ENCODE measurements at regions not wholly inside any gene's neighbourhood (a gene's known extent, or its start where the extent isn't known, plus 50 kb on each side); places are given as distances from the start of the nearest gene placed in this dataset.
A peak's percentile ranks its signal among the peaks of the same experiment; 100 is the strongest.

GRCh38 chrX:27924718-27925117 lies 56.5 kb downstream of the DCAF8L1 start:
- FAIRE-seq: no peak

- no peak for FAIRE-seq
Measured at GRCh38 chrX:27924261-27924660, 57.0 kb downstream of the DCAF8L1 start.

- no peak for FAIRE-seq
Measured at GRCh38 chrX:27918799-27919198, 62.5 kb downstream of the DCAF8L1 start.

GRCh38 chrX:27917713-27918500 lies 63.3 kb downstream of the DCAF8L1 start:
- peak; percentile 50 for FAIRE-seq

GRCh38 chrX:27915617-27916016 lies 65.6 kb downstream of the DCAF8L1 start:
- FAIRE-seq: no peak

GRCh38 chrX:27910412-27910811 lies 70.8 kb downstream of the DCAF8L1 start:
- FAIRE-seq: no peak

- FAIRE-seq: no peak
Measured at GRCh38 chrX:27903960-27904359, 77.3 kb downstream of the DCAF8L1 start.

- FAIRE-seq: no peak
Measured at GRCh38 chrX:27893871-27894270, 86.1 kb downstream of the MAGEB10 start.

- FAIRE-seq: no peak
Measured at GRCh38 chrX:27893211-27893610, 85.4 kb downstream of the MAGEB10 start.

- no peak for FAIRE-seq
Measured at GRCh38 chrX:27890611-27891010, 82.8 kb downstream of the MAGEB10 start.

GRCh38 chrX:27889878-27890277 lies 82.1 kb downstream of the MAGEB10 start:
- no peak for FAIRE-seq

- no peak for FAIRE-seq
Measured at GRCh38 chrX:27884654-27885053, 76.9 kb downstream of the MAGEB10 start.

GRCh38 chrX:27883468-27884092 lies 75.8 kb downstream of the MAGEB10 start:
- FAIRE-seq: no peak

- no peak for FAIRE-seq
Measured at GRCh38 chrX:27882695-27883094, 74.9 kb downstream of the MAGEB10 start.

- FAIRE-seq: no peak
Measured at GRCh38 chrX:27878862-27879261, 71.1 kb downstream of the MAGEB10 start.
